H9 (cell line): ENCODE measurements at regions not wholly inside any gene's neighbourhood (a gene's known extent, or its start where the extent isn't known, plus 50 kb on each side); places are given as distances from the start of the nearest gene placed in this dataset.

ENCODE experiments used
- DNase-seq: peaks from one replicate; pipeline ENCODE4 v3.0.0-alpha.2; 2017
- H2AFZ ChIP-seq: one replicate; pipeline ENCODE4 v1.6.1; 2013; ENCODE audit warnings: mild to moderate bottlenecking, low read length, control low read depth, moderate library complexity
- H2AK5ac ChIP-seq: 2 replicates; pipeline ENCODE4 v1.6.1; 2013; ENCODE audit warnings: low read length, control low read depth, mixed read lengths; ENCODE audit not compliant: insufficient read length
- H2BK120ac ChIP-seq: one replicate; pipeline ENCODE4 v1.6.1; 2013; ENCODE audit warnings: low read depth, mild to moderate bottlenecking, low read length, control low read depth, inconsistent platforms; ENCODE audit not compliant: poor library complexity, severe bottlenecking
- H2BK12ac ChIP-seq: 2 replicates; pipeline ENCODE4 v1.6.1; 2013; ENCODE audit warnings: low read length, control low read depth, mixed read lengths, low read depth; ENCODE audit not compliant: insufficient read length
- H2BK15ac ChIP-seq: 2 replicates; pipeline ENCODE4 v1.6.1; 2013; ENCODE audit warnings: low read depth, low read length, control low read depth
- H2BK20ac ChIP-seq: one replicate; pipeline ENCODE4 v1.6.1; 2013; ENCODE audit warnings: low read depth, mild to moderate bottlenecking, low read length, control low read depth, inconsistent platforms; ENCODE audit not compliant: poor library complexity, severe bottlenecking
- H2BK5ac ChIP-seq: 2 replicates; pipeline ENCODE4 v1.6.1; 2013; ENCODE audit warnings: low read length, control low read depth, mixed read lengths; ENCODE audit not compliant: insufficient read length
- H3K14ac ChIP-seq: 2 replicates; pipeline ENCODE4 v1.6.1; 2013; ENCODE audit warnings: low read length, control low read depth; ENCODE audit not compliant: insufficient read depth
- H3K18ac ChIP-seq: 2 replicates; pipeline ENCODE4 v1.6.1; 2013; ENCODE audit warnings: low read depth, mild to moderate bottlenecking, mixed read lengths, low read length, control low read depth; ENCODE audit not compliant: insufficient read length
- H3K23ac ChIP-seq: 2 replicates; pipeline ENCODE4 v1.6.1; 2013; ENCODE audit warnings: low read length, control low read depth, mixed read lengths, low read depth; ENCODE audit not compliant: insufficient read length
- H3K23me2 ChIP-seq: 2 replicates; pipeline ENCODE4 v1.6.1; 2013; ENCODE audit warnings: low read depth, mild to moderate bottlenecking, mixed read lengths, low read length, control low read depth; ENCODE audit not compliant: insufficient read length, poor library complexity, severe bottlenecking
- H3K27ac ChIP-seq: 2 replicates; pipeline ENCODE4 v1.5.1; 2013; ENCODE audit warnings: low read length, control low read depth, mixed read lengths, low read depth; ENCODE audit not compliant: insufficient read length
- H3K27me3 ChIP-seq: 2 replicates; pipeline ENCODE4 v1.6.1; 2013; ENCODE audit warnings: low read length, control low read depth, inconsistent platforms; ENCODE audit not compliant: insufficient read depth
- H3K4ac ChIP-seq: 2 replicates; pipeline ENCODE4 v1.6.1; 2013; ENCODE audit warnings: low read depth, mild to moderate bottlenecking, control low read depth, inconsistent platforms, low read length, moderate library complexity
- H3K4me1 ChIP-seq: 2 replicates; pipeline ENCODE4 v1.6.1; 2013; ENCODE audit warnings: low read length, control low read depth, inconsistent platforms; ENCODE audit not compliant: insufficient read depth
- H3K4me2 ChIP-seq: 2 replicates; pipeline ENCODE4 v1.6.1; 2013; ENCODE audit warnings: low read length, control low read depth, mixed read lengths; ENCODE audit not compliant: insufficient read length, insufficient read depth
- H3K56ac ChIP-seq: 2 replicates; pipeline ENCODE4 v1.6.1; 2013; ENCODE audit warnings: low read depth, mild to moderate bottlenecking, mixed read lengths, low read length, control low read depth; ENCODE audit not compliant: insufficient read length
- H3K79me1 ChIP-seq: 2 replicates; pipeline ENCODE4 v1.6.1; 2013; ENCODE audit warnings: low read depth, mild to moderate bottlenecking, moderate library complexity, low read length, control low read depth, inconsistent platforms; ENCODE audit not compliant: insufficient read depth, poor library complexity, severe bottlenecking
- H3K79me2 ChIP-seq: 2 replicates; pipeline ENCODE4 v1.6.1; 2013; ENCODE audit warnings: low read length, control low read depth, inconsistent platforms; ENCODE audit not compliant: insufficient read depth
- H3K9ac ChIP-seq: 2 replicates; pipeline ENCODE4 v1.6.1; 2013; ENCODE audit warnings: low read length, control low read depth, mixed read lengths; ENCODE audit not compliant: insufficient read length; ENCODE audit errors: extremely low read depth
- H3K9me3 ChIP-seq: one replicate; pipeline ENCODE4 v1.6.1; 2013; ENCODE audit warnings: low read depth, low read length, inconsistent platforms; ENCODE audit not compliant: control insufficient read depth
- H3T11ph ChIP-seq: one replicate; pipeline ENCODE4 v1.6.1; 2013; ENCODE audit warnings: mild to moderate bottlenecking, low read length, control low read depth, inconsistent platforms
- H4K20me1 ChIP-seq: one replicate; pipeline ENCODE4 v1.6.1; 2013; ENCODE audit not compliant: control insufficient read depth, insufficient read length, insufficient read depth
- H4K5ac ChIP-seq: 2 replicates; pipeline ENCODE4 v1.6.1; 2013; ENCODE audit warnings: low read depth, mild to moderate bottlenecking, mixed read lengths, low read length, control low read depth; ENCODE audit not compliant: insufficient read length
- H4K8ac ChIP-seq: replicated peaks from 2 replicates; pipeline ENCODE4 v1.6.1; 2013; ENCODE audit warnings: low read length, control low read depth, mixed read lengths, low read depth; ENCODE audit not compliant: insufficient read length
- H4K91ac ChIP-seq: 2 replicates; pipeline ENCODE4 v1.6.1; 2013; ENCODE audit warnings: low read depth, mild to moderate bottlenecking, moderate library complexity, mixed read lengths, low read length, control low read depth; ENCODE audit not compliant: insufficient read length
- H3K27ac Mint-ChIP-seq, 3 experiments: 2 replicates in 2 of 3; 3 replicates in 1 of 3; pipeline ENCODE4 v1.8.0; 2020 to 2021; ENCODE audit warnings: mixed read lengths in 3 of 3, mild to moderate bottlenecking in 1 of 3, moderate library complexity in 1 of 3
- H3K27me3 Mint-ChIP-seq: 2 replicates; pipeline ENCODE4 v1.8.0; 2021; ENCODE audit warnings: low read depth, mild to moderate bottlenecking, moderate library complexity, mixed read lengths
- H3K36me3 Mint-ChIP-seq, 3 experiments: 2 replicates in 2 of 3; 3 replicates in 1 of 3; pipeline ENCODE4 v1.8.0; 2020 to 2021; ENCODE audit warnings: low read depth in 3 of 3, mixed read lengths in 3 of 3; ENCODE audit not compliant: insufficient read depth in 1 of 3
- H3K4me1 Mint-ChIP-seq, 2 experiments: 2 replicates each; pipeline ENCODE4 v1.8.0; 2020; ENCODE audit warnings: mixed read lengths in 2 of 2
- H3K4me3 Mint-ChIP-seq, 2 experiments: 2 replicates in 1 of 2; 3 replicates in 1 of 2; pipeline ENCODE4 v1.8.0; 2020 to 2021; ENCODE audit warnings: mild to moderate bottlenecking in 2 of 2, mixed read lengths in 2 of 2, moderate library complexity in 1 of 2
- H3K9me3 Mint-ChIP-seq, 2 experiments: 2 replicates in 1 of 2; 3 replicates in 1 of 2; pipeline ENCODE4 v1.8.0; 2020; ENCODE audit warnings: mild to moderate bottlenecking in 2 of 2, mixed read lengths in 2 of 2, moderate library complexity in 1 of 2
- CTCF ChIP-seq: fragments of 200-600 bp; sonication (generic); conservative IDR thresholded peaks from 3 replicates; pipeline ENCODE4 v1.8.0; 2021; ENCODE audit warnings: antibody characterized with exemption, mild to moderate bottlenecking
- WGBS: extraction: QIAGEN DNeasy Blood & Tissue Kit; methylation state at CpG from one replicate; pipeline ENCODE4 v1.1.7; 2013; ENCODE audit warnings: missing lambda C conversion rate, low lambda C conversion rate, mixed read lengths; ENCODE audit not compliant: insufficient read length; ENCODE audit errors: extremely low coverage; 5-methylcytosine and 5-hydroxymethylcytosine counted together

DNA sequence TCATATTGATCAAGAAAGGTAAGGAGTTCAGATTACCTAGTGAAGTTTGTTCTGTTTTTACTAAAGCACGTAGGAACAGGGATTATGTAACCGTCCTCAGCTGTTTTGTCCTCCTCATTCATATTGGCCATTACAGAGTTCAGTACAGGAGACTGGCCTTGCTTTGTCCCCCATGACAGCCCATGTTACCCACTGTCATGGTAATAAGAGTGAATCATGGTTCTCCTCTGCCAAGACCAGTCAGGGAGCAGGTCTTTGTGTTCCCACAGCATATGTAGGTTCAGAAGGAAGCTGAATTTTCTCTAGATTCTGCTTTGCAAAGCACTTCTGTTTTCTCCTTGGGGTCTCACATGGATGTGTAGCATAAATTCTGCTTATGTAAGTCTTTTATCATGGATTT lies 106.2 kb upstream of the GPR141 start:
- H3K14ac ChIP-seq, result no peak overlapping the region
- H3K4me2 ChIP-seq, result no peak overlapping the region
- no peaks in the 10 kb centered on the region for H4K20me1 ChIP-seq
- no peaks in the 10 kb centered on the region for H3K79me2 ChIP-seq
- H3K79me1 ChIP-seq, result no peaks in the 10 kb centered on the region
- Mint-ChIP-seq H3K27ac (peak overlapping the region; percentile 30 to 54 (median 52); a peak in 3 of 7 replicates), H3K4me3 (no peak overlapping the region), H3K36me3 (no peaks in the 10 kb centered on the region), H3K27me3 (no peaks in the 10 kb centered on the region), H3K9me3 (no peaks in the 10 kb centered on the region), H3K4me1 (peaks cover 11 to 16% of the 10 kb centered on the region in 2 experiments)
- no peak overlapping the region for H2AFZ ChIP-seq
- no peak overlapping the region for H2AK5ac ChIP-seq
- H3K23me2 ChIP-seq, result no peaks in the 10 kb centered on the region
- H2BK15ac ChIP-seq, result no peak overlapping the region
- no peak overlapping the region for H3K23ac ChIP-seq
- no peak overlapping the region for H4K5ac ChIP-seq
- H2BK12ac ChIP-seq, result no peak overlapping the region
- DNase-seq, result no peak
- no peak overlapping the region for H3K27ac ChIP-seq
- no CpG with 5 or more reads among the region's 2 CpGs for WGBS
- no peak overlapping the region for H3K18ac ChIP-seq
- H3K27me3 ChIP-seq, result no peaks in the 10 kb centered on the region
- no peak overlapping the region for H2BK20ac ChIP-seq
- H4K8ac ChIP-seq, result no peak overlapping the region
- TF ChIP-seq CTCF, result no peak
- no peak overlapping the region for H4K91ac ChIP-seq
- no peak overlapping the region for H3K56ac ChIP-seq
- no peak overlapping the region for H3K9ac ChIP-seq
- no peaks in the 10 kb centered on the region for H3K4me1 ChIP-seq
- no peak overlapping the region for H3K4ac ChIP-seq
- no peak overlapping the region for H2BK5ac ChIP-seq
- H3T11ph ChIP-seq, result no peak overlapping the region
- no peak overlapping the region for H2BK120ac ChIP-seq
- H3K9me3 ChIP-seq, result no peaks in the 10 kb centered on the region
